HEK293 (cell line): ENCODE measurements at regions not wholly inside any gene's neighbourhood (a gene's known extent, or its start where the extent isn't known, plus 50 kb on each side); places are given as distances from the start of the nearest gene placed in this dataset.

Experiments used
- CTCF ChIA-PET: fragments of 350-600 bp; formaldehyde crosslinking; extraction: SDS; loops from one replicate; lab custom pipeline; 2021; ENCODE audit warnings: antibody characterized with exemption; lab: Yijun Ruan, JAX
- POLR2A ChIA-PET: fragments of 300-600 bp; formaldehyde crosslinking; extraction: SDS; loops from one replicate; lab custom pipeline; 2020; ENCODE audit warnings: antibody characterized with exemption, inconsistent platforms; lab: Yijun Ruan, JAX
- H3K27ac ChIP-seq: fragments of 200-500 bp; sonication (Bioruptor generic); 2 replicates; pipeline ENCODE4 v1.5.1; 2014; ENCODE audit warnings: low read depth, low read length, control low read depth, inconsistent platforms; ENCODE audit errors: extremely low read depth
- H3K36me3 ChIP-seq, 2 experiments: fragments of 200-500 bp in 1 of 2; sonication (Bioruptor generic) in 1 of 2; 1 replicate in 1 of 2; 2 replicates in 1 of 2; pipeline ENCODE4 v1.5.1; 2014 to 2017; ENCODE audit warnings: inconsistent platforms in 2 of 2, low read length in 2 of 2; ENCODE audit not compliant: control insufficient read depth in 2 of 2, insufficient read depth in 1 of 2
- H3K4me1 ChIP-seq: fragments of 200-500 bp; sonication (Bioruptor generic); 2 replicates; pipeline ENCODE4 v1.5.1; 2014; ENCODE audit warnings: mild to moderate bottlenecking, low read length, inconsistent platforms; ENCODE audit not compliant: control insufficient read depth, insufficient read depth
- H3K4me3 ChIP-seq: 2 replicates; pipeline ENCODE4 v1.5.1; 2011; ENCODE audit warnings: low read depth, mild to moderate bottlenecking, control low read depth, low read length, moderate library complexity
- H3K9me3 ChIP-seq: fragments of 200-500 bp; sonication (Bioruptor generic); 2 replicates; pipeline ENCODE4 v1.5.1; 2014; ENCODE audit warnings: low read depth, low read length, inconsistent platforms; ENCODE audit not compliant: control insufficient read depth, insufficient read depth
- BCL11A ChIP-seq: fragments of 450-650 bp; formaldehyde crosslinking; IDR thresholded peaks from 2 replicates; pipeline ENCODE4 v1.5.1; 2016; ENCODE audit warnings: low read depth, missing biosample characterization, missing genetic modification characterization
- HOXD13 ChIP-seq: sonication (generic); formaldehyde crosslinking; IDR thresholded peaks from 2 replicates; pipeline ENCODE4 v1.8.0; 2022; ENCODE audit warnings: missing genetic modification reagents, borderline replicate concordance
- MEIS1 ChIP-seq: sonication (generic); formaldehyde crosslinking; IDR thresholded peaks from 2 replicates; pipeline ENCODE4 v1.8.1; 2022; ENCODE audit warnings: missing genetic modification reagents, mild to moderate bottlenecking, borderline replicate concordance
- TCF7L2 ChIP-seq: IDR thresholded peaks from 2 replicates; pipeline ENCODE4 v1.6.1; 2011; ENCODE audit warnings: low read depth, mild to moderate bottlenecking, inconsistent platforms, low read length, moderate library complexity, borderline replicate concordance
- ZBTB44 ChIP-seq: fragments of 450-650 bp; IDR thresholded peaks from 2 replicates; pipeline ENCODE4 v1.5.1; 2018; ENCODE audit warnings: missing biosample characterization, mild to moderate bottlenecking, missing genetic modification characterization
- ZBTB48 ChIP-seq: fragments of 450-650 bp; formaldehyde crosslinking; IDR thresholded peaks from 2 replicates; pipeline ENCODE4 v1.5.1; 2016; ENCODE audit warnings: missing biosample characterization, missing genetic modification characterization
- ZNF221 ChIP-seq: fragments of 450-650 bp; formaldehyde crosslinking; IDR thresholded peaks from 2 replicates; pipeline ENCODE4 v1.5.1; 2017; ENCODE audit warnings: missing biosample characterization, missing genetic modification characterization, borderline replicate concordance
- ZNF274 ChIP-seq, 2 experiments: fragments of 200-500 bp in 1 of 2; fragments of 450-650 bp in 1 of 2; sonication (Bioruptor generic) in 1 of 2; formaldehyde crosslinking in 1 of 2; IDR thresholded peaks; 2 replicates each; pipeline versions ENCODE4 v1.5.1 to v1.6.1; 2014 to 2016; ENCODE audit warnings: borderline replicate concordance in 1 of 2, inconsistent platforms in 1 of 2, low read length in 1 of 2, missing biosample characterization in 1 of 2, missing genetic modification characterization in 1 of 2
- ZNF366 ChIP-seq: fragments of 450-650 bp; formaldehyde crosslinking; conservative IDR thresholded peaks from 2 replicates; pipeline ENCODE4 v1.5.1; 2016; ENCODE audit warnings: missing biosample characterization, missing genetic modification characterization
- ZNF37A ChIP-seq: fragments of 450-650 bp; IDR thresholded peaks from 2 replicates; pipeline ENCODE4 v1.5.1; 2018; ENCODE audit warnings: missing biosample characterization, missing genetic modification characterization
- ZNF514 ChIP-seq: fragments of 450-650 bp; formaldehyde crosslinking; IDR thresholded peaks from 2 replicates; pipeline ENCODE4 v1.5.1; 2016; ENCODE audit warnings: missing biosample characterization, missing genetic modification characterization
- ZNF518A ChIP-seq: fragments of 450-650 bp; formaldehyde crosslinking; conservative IDR thresholded peaks from 2 replicates; pipeline ENCODE4 v1.5.1; 2016; ENCODE audit warnings: low read depth, missing biosample characterization, missing genetic modification characterization
- ZNF521 ChIP-seq: fragments of 450-650 bp; formaldehyde crosslinking; IDR thresholded peaks from 2 replicates; pipeline ENCODE4 v1.5.1; 2017; ENCODE audit warnings: missing biosample characterization, mild to moderate bottlenecking, missing genetic modification characterization
- ZNF654 ChIP-seq: fragments of 450-650 bp; formaldehyde crosslinking; IDR thresholded peaks from 2 replicates; pipeline ENCODE4 v1.5.1; 2016; ENCODE audit warnings: low read depth, missing biosample characterization, missing genetic modification characterization
- ZNF701 ChIP-seq: fragments of 450-650 bp; formaldehyde crosslinking; IDR thresholded peaks from 2 replicates; pipeline ENCODE4 v1.5.1; 2016; ENCODE audit warnings: missing biosample characterization, missing genetic modification characterization
- ZNF837 ChIP-seq: fragments of 450-650 bp; formaldehyde crosslinking; IDR thresholded peaks from 2 replicates; pipeline ENCODE4 v1.5.1; 2016; ENCODE audit warnings: missing biosample characterization, missing genetic modification characterization
- ZSCAN16 ChIP-seq: fragments of 450-650 bp; formaldehyde crosslinking; IDR thresholded peaks from 2 replicates; pipeline ENCODE4 v1.5.1; 2016; ENCODE audit warnings: missing biosample characterization, missing genetic modification characterization
- TF ChIP-seq, protein P1 (sequence below): fragments of 450-650 bp; formaldehyde crosslinking; IDR thresholded peaks from 2 replicates; pipeline ENCODE4 v1.5.1; 2016; ENCODE audit warnings: missing biosample characterization, missing genetic modification characterization
- TF ChIP-seq, protein P2 (sequence below): fragments of 450-650 bp; formaldehyde crosslinking; IDR thresholded peaks from 2 replicates; pipeline ENCODE4 v1.5.1; 2016; ENCODE audit warnings: missing biosample characterization, missing genetic modification characterization

DNA sequence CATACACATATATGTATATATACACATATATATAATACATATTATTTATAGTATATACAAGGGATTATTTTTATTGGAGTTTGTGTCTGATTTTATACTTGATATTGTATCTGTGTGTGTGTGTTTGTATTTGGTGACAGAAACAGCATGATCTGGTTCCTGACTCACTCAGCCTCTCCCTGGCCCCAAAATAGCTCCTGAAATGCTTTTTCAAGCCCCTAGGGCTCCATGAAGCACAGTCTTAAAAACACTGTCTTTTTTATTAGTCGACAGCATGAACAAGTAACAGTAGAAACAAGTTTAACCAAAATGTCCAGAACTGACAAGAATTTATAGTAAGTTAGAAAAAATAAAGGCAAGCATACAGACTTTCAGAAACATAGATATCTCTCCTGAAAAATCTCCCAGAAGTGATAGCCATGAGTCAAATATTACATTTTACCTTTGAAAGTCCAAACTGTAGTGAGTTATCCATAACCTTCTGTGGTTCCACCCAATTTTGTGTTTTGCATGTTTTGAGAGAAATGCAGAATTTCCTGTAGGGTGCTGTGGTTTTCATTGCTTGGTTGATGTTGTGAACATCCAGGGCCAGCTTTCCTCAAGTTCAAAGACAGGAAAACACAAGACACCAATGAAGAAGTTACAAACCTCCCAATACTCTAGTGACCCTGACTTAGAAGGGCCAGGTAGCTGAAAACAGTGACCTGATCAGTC lies 98.5 kb upstream of the CCDC80 start:
- Histone ChIP-seq H3K4me1 (no peaks in the 10 kb centered on the region), H3K9me3 (no peaks in the 10 kb centered on the region), H3K36me3 (no peaks in the 10 kb centered on the region), H3K4me3 (no peak overlapping the region), H3K27ac (no peak overlapping the region)
- TF ChIP-seq ZSCAN16 = no peak
- TF ChIP-seq ZNF521 (tag by site-specific recombination) = no peak
- no peak for TF ChIP-seq ZBTB44 (tag by site-specific recombination)
- TF ChIP-seq MEIS1 = no peak
- TF ChIP-seq ZNF701 (tag by site-specific recombination) = no peak
- no peak for TF ChIP-seq ZNF366
- no peak for TF ChIP-seq HOXD13 (CRISPR knock-in tag)
- TF ChIP-seq, protein P1, sequence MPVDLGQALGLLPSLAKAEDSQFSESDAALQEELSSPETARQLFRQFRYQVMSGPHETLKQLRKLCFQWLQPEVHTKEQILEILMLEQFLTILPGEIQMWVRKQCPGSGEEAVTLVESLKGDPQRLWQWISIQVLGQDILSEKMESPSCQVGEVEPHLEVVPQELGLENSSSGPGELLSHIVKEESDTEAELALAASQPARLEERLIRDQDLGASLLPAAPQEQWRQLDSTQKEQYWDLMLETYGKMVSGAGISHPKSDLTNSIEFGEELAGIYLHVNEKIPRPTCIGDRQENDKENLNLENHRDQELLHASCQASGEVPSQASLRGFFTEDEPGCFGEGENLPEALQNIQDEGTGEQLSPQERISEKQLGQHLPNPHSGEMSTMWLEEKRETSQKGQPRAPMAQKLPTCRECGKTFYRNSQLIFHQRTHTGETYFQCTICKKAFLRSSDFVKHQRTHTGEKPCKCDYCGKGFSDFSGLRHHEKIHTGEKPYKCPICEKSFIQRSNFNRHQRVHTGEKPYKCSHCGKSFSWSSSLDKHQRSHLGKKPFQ (tag by site-specific recombination) = no peak
- no peak for TF ChIP-seq ZNF837 (tag by site-specific recombination)
- no peak for TF ChIP-seq ZNF518A
- TF ChIP-seq, protein P2, sequence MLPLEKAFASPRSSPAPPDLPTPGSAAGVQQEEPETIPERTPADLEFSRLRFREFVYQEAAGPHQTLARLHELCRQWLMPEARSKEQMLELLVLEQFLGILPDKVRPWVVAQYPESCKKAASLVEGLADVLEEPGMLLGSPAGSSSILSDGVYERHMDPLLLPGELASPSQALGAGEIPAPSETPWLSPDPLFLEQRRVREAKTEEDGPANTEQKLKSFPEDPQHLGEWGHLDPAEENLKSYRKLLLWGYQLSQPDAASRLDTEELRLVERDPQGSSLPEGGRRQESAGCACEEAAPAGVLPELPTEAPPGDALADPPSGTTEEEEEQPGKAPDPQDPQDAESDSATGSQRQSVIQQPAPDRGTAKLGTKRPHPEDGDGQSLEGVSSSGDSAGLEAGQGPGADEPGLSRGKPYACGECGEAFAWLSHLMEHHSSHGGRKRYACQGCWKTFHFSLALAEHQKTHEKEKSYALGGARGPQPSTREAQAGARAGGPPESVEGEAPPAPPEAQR (tag by site-specific recombination) = no peak
- TF ChIP-seq TCF7L2 = no peak
- TF ChIP-seq ZNF654 (tag by site-specific recombination) = no peak
- TF ChIP-seq BCL11A = no peak
- TF ChIP-seq ZBTB48 (tag by site-specific recombination) = no peak
- TF ChIP-seq ZNF514 (tag by site-specific recombination) = no peak
- TF ChIP-seq ZNF37A = no peak
- no peak for TF ChIP-seq ZNF274 (IDR thresholded peaks at IDR 0.05; ENCODE audit: low read length)
- no peak for TF ChIP-seq ZNF274 (tag by site-specific recombination; IDR thresholded peaks at IDR 0.05; ENCODE audit: borderline replicate concordance)
- no peak for TF ChIP-seq ZNF221 (tag by site-specific recombination)
- CTCF ChIA-PET = interaction anchor here (0.5 to 0.6 kb wide), 2 partner anchors 37 to 235 kb away, joined by 3 read pairs; no protein-coding TSS in a partner anchor
- POLR2A ChIA-PET = no interaction called here
